Glomerular visceral epithelial cell (primary cell): ENCODE measurements at regions not wholly inside any gene's neighbourhood (a gene's known extent, or its start where the extent isn't known, plus 50 kb on each side); places are given as distances from the start of the nearest gene placed in this dataset.
"Not testable (repeated sequence)": the region's sequence is repeated elsewhere in the genome, so short reads cannot be mapped to it uniquely, and the experiment has no call there.

ENCODE experiments used
- DNase-seq: peaks from one replicate; pipeline ENCODE4 v3.0.0-alpha.2; 2016; ENCODE audit errors: extremely low spot score

GRCh38 chr10:57338823-57339558, 928.7 kb downstream of the IPMK start:
- DNase-seq = peak; percentile 61

GRCh38 chr10:57336865-57337264, 930.8 kb downstream of the IPMK start:
- DNase-seq = no peak

DNA sequence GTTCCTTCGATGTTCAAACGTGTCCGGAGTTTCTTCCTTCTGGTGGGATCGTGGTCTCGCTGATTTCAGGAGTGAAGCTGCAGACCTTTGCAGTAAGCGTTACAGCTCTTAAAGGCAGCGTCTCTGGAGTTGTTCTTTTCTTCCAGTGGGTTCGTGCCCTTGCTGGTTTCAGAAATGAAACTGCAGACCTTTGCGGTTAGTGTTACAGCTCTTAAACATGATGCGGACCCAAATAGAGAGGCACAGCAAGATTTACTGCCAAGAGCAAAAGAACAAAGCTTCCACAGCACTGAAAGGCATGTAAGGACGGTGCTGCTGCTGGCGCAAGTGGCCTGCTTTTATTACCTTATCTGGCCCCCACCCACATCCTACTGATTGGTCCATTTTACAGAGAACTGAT, 931.4 kb downstream of the IPMK start:
- no peak for DNase-seq

DNA sequence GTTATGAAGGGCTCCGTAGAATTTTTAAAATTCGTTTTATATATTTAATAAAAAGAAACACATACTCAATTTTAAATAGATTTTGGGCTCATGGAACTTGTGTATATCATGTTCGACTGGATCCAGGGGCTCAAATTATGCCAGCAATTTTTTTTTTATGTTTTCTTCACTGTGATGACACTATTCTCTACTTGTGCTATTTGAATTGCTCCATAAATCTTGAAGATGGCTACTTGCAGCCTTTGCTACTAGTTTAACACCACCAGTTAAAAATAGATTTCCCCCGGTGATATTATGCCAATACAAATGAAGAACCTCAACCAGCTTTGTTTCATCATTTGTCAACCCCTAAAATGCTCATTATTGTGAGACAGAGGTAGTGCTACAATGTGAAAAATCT, 933.2 kb downstream of the IPMK start:
- DNase-seq = no peak

- no peak for DNase-seq
Measured at GRCh38 chr10:57333880-57334279, 933.8 kb downstream of the IPMK start.

DNA sequence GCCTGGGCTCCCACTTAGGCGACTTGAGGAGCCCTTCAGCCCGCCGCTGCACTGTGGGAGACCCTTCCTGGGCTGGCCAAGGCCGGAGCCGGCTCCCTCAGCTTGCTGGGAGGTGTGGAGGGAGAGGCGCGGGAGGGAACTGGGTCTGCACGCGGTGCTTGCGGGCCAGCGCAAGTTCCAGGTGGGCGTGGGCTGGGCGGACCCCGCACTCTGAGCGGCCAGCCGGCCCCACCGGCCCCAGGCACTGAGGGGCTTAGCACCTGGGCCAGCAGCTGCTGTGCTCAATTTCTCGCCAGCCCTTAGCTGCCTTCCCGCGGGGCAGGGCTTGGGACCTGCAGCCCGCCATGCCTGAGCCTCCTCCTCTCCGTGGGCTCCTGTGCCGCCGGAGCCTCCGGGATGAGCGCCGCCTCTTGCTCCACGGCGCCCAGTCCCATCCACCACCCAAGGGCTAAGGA, 946.3 kb downstream of the IPMK start:
- not testable (repeated sequence) for DNase-seq

DNA sequence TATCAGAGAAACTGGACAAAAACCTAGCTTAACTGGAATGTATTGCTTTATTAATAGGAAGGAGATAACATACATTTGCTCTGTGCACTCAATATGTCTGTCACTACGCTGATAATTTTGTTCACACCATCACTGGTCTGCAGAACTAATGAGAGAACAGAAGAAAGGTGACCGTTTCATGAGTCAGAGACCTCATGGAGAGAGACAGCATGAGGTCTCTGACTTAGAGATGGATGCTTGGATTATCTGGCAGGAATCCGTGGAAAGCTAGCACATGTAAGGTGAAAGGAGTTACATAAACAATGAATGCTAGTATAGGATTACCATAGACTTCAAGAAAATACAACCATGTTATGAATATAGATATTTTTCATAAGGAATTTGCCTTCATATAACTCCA, 947.3 kb downstream of the IPMK start:
- no peak for DNase-seq

GRCh38 chr10:57314046-57314445, 953.0 kb upstream of the ZWINT start:
- DNase-seq = no peak

- DNase-seq = no peak
Measured at GRCh38 chr10:57303566-57303965, 942.5 kb upstream of the ZWINT start.

GRCh38 chr10:57300718-57301117, 939.7 kb upstream of the ZWINT start:
- DNase-seq = no peak

- DNase-seq = no peak
Measured at GRCh38 chr10:57294698-57295097, 933.6 kb upstream of the ZWINT start.

GRCh38 chr10:57288754-57289153, 927.7 kb upstream of the ZWINT start:
- no peak for DNase-seq

- no peak for DNase-seq
Measured at GRCh38 chr10:57262892-57263291, 901.8 kb upstream of the ZWINT start.

DNA sequence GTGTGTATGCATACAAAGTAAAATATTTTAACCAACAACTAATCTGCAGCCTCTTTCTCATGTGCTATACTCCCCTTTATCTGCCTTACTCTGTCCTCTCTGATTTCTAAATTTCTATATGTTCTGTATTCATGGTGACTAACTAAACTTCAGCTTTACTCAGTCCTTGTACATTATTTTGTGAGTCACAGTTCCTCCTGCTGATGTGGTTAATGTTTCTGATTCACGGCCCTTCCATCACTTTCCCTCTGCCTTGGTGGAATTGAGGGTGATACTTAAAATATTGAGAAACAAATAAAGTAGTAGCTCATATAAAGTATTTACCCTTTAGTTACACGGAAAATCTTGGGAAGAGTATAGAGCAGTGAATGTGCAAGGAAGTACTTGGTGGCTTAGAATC, 899.1 kb upstream of the ZWINT start:
- DNase-seq = peak; percentile 17

DNA sequence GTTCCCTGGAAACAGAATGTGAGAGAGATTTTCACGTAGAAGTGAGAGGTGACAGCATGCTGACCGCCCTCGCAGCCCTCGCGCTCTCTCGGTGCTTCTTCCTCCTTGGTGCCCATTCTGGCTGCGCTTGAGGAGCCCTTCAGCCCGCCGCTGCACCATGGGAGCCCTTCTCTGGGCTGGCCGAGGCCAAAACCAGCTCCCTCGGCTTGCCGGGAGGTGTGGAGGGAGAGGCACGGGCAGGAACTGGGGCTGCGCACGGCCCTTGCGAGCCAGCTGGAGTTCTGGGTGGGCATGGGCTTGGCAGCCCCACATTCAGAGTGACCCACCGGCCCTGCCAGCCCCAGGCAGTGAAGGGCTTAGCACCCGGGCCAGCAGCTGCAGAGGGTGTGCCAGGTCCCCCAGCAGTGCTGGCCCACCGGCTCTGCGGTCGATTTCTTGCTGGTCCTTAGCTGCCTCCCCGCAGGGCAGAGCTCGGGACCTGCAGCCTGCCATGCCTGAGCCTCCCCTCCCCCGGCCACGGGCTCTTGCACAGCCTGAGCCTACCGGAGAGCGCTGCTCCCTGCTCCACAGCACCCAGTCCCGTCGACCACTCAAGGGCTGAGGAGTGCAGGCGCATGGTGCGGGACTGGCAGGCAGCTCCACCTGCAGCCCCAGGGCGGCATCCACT, 888.7 kb upstream of the ZWINT start:
- no peak for DNase-seq

- no peak for DNase-seq
Measured at GRCh38 chr10:57247271-57247670, 886.2 kb upstream of the ZWINT start.

GRCh38 chr10:57225920-57226319, 864.9 kb upstream of the ZWINT start:
- no peak for DNase-seq

DNA sequence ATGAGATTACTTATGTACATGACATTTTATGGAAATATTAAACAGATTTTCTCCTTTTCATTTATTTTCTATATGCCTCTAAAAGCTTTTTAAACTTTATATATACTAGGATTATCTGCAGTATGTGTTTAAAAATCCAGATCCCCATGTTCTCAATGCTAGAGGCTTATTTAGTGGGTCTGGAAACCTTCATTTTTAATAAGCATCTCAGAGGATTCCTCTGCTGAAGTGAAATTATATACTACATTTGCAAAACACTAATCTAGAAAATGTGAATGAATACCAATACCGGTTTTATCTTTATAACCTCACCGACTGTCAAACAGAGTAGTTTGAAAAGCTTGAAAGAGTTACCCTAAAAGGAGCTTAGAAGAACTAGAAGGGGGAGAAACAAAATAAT, 863.8 kb upstream of the ZWINT start:
- no peak for DNase-seq

DNA sequence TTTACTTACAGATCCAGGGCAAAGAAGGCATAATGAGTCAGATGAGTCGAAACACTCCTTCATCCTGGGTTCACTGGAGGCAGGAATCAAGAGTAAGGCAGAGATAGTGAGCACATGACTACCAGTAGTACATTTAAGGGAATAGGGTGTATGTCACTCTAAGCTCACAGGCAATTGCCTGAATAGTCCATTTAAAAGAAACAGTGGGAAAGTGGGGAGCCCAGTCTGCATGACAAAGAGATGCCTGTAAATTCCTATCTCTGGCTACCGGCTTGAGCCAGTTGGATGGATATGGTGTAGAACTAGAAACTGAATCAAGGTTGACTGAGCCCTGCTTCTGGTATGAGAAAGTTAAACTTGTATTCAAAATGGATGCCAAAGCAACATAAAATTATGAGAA, 861.5 kb upstream of the ZWINT start:
- DNase-seq = no peak

DNA sequence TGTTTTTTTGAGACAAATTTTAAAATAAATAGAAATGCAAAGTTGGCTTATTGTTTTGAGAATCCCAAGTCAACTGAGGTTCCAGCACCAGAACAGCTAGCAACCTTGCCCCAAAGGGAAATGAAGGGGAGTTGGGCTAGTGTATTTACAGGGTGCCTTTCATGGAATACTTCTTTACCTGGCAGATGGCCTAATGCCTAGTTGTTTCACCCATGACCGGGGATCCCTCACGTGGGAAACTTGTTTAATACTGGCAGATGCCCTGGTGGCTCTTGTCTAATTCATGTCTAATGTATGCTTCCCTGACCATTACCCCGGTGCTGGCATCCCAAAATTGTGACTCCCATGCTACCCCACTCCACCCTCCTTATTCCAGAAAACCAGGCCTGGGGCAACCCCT, 861.1 kb upstream of the ZWINT start:
- no peak for DNase-seq

GRCh38 chr10:57221674-57222073, 860.6 kb upstream of the ZWINT start:
- DNase-seq = no peak

GRCh38 chr10:57218382-57218781, 857.3 kb upstream of the ZWINT start:
- DNase-seq = no peak

GRCh38 chr10:57202356-57202755, 841.3 kb upstream of the ZWINT start:
- no peak for DNase-seq

GRCh38 chr10:57188846-57189245, 827.8 kb upstream of the ZWINT start:
- no peak for DNase-seq
